Esophagus squamous epithelium (tissue), 4 donors: ENCODE measurements at regions not wholly inside any gene's neighbourhood (a gene's known extent, or its start where the extent isn't known, plus 50 kb on each side); places are given as distances from the start of the nearest gene placed in this dataset.

Source experiments
- POLR2A ChIP-seq, 4 donors: fragments of 450-650 bp; IDR thresholded peaks; one replicate each; pipeline ENCODE4 v1.6.1; 2017; ENCODE audit warnings: antibody characterized with exemption in 4 of 4, mild to moderate bottlenecking in 4 of 4, moderate library complexity in 3 of 4
- TF ChIP-seq, protein P1 (sequence below), 6 experiments: fragments of 450-650 bp in 4 of 6; fragments of 200-600 bp in 2 of 6; sonication (generic) in 2 of 6; IDR thresholded peaks; one replicate each; pipeline ENCODE4 v1.5.1; 2016 to 2019; ENCODE audit warnings: antibody characterized with exemption in 6 of 6, mild to moderate bottlenecking in 4 of 6, moderate library complexity in 4 of 6

DNA sequence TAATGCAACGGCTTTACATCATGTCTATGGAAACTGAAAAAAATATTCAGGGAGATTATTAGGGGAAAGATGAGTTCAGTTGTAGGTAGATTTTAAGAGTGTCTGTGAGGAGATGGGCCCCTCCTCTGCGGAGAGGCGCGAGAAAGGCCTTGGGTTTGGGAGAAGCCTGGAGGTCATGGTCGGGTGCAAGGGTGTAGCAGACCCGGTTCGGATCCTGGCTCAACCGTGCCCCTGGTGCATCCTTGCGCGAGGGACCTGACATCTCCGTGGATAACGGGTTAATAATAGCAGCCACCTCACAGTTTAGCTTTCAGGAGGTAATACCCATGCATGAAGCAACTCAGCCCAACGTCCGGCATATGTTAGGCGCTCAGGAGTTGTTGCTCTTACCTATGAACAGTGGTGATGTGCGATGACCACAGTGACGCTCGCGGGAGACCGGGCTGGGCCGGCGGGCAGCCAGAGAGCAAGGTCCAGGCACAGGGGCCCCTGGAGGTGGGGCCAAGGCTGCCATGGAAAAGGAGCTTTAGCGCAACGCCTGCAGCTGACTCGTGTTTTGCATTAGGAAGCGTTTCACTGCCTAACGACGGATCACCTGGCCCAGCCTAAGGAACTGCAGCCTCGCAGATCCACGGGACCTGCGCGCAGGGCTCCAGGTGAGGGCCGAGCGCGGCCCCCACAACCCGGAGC is 146.4 kb upstream of the ARID1B start:
- no peak for TF ChIP-seq POLR2A (IDR thresholded peaks at IDR 0.05)
- TF ChIP-seq, protein P1, sequence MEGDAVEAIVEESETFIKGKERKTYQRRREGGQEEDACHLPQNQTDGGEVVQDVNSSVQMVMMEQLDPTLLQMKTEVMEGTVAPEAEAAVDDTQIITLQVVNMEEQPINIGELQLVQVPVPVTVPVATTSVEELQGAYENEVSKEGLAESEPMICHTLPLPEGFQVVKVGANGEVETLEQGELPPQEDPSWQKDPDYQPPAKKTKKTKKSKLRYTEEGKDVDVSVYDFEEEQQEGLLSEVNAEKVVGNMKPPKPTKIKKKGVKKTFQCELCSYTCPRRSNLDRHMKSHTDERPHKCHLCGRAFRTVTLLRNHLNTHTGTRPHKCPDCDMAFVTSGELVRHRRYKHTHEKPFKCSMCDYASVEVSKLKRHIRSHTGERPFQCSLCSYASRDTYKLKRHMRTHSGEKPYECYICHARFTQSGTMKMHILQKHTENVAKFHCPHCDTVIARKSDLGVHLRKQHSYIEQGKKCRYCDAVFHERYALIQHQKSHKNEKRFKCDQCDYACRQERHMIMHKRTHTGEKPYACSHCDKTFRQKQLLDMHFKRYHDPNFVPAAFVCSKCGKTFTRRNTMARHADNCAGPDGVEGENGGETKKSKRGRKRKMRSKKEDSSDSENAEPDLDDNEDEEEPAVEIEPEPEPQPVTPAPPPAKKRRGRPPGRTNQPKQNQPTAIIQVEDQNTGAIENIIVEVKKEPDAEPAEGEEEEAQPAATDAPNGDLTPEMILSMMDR (IDR thresholded peaks at IDR 0.05): no peak
